SK-N-SH treated with all-trans-retinoic acid at 6 μM for 48 hours (cell line): ENCODE measurements at regions not wholly inside any gene's neighbourhood (a gene's known extent, or its start where the extent isn't known, plus 50 kb on each side); places are given as distances from the start of the nearest gene placed in this dataset.

Source experiments
- ISL1 ChIP-seq: fragments of 250-450 bp; sonication (Bioruptor Pico); IDR thresholded peaks from 2 replicates; pipeline ENCODE4 v2.1.2; 2022; ENCODE audit warnings: mild to moderate bottlenecking, moderate library complexity
- PATZ1 ChIP-seq: fragments of 250-450 bp; sonication (Bioruptor Pico); IDR thresholded peaks from 2 replicates; pipeline ENCODE4 v1.8.0; 2020; ENCODE audit warnings: mild to moderate bottlenecking, moderate library complexity, borderline replicate concordance
- PPARA ChIP-seq: fragments of 250-450 bp; sonication (Bioruptor Pico); IDR thresholded peaks from 2 replicates; pipeline ENCODE4 v1.5.0; 2020; ENCODE audit warnings: mild to moderate bottlenecking, borderline replicate concordance
- RARB ChIP-seq: fragments of 250-450 bp; sonication (Bioruptor Pico); IDR thresholded peaks from 2 replicates; pipeline ENCODE4 v1.8.0; 2021; ENCODE audit warnings: mild to moderate bottlenecking, moderate library complexity
- TCF4 ChIP-seq: fragments of 250-450 bp; sonication (Bioruptor Pico); IDR thresholded peaks from 2 replicates; pipeline ENCODE4 v1.8.0; 2021; ENCODE audit warnings: mild to moderate bottlenecking, moderate library complexity, borderline replicate concordance
- ZFP30 ChIP-seq: fragments of 450-650 bp; formaldehyde crosslinking; IDR thresholded peaks from 2 replicates; pipeline ENCODE4 v1.5.0; 2022; ENCODE audit warnings: mild to moderate bottlenecking, moderate library complexity

DNA sequence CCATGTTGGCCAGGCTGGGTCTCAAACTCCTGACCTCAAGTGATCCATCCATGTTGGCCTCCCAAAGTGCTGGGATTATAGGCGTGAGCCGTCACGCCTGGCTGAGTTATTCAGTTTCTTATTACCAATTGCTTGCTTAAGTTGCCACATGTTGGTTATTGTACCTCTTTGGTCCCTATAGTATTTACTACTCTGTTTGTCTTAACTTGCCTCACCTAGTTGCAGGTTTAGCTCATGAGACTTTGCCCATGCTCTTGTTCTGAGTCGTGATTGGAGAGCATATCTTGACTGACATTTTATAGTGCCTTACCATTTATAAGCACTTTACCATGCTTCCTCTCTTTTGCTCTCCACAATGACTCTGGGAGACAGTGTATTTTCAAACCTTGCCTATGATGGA is 134.2 kb upstream of the HDGFL1 start:
- TF ChIP-seq ZFP30 (no peak), ISL1 (CRISPR knock-in tag) (no peak), PPARA (no peak), PATZ1 (CRISPR knock-in tag) (no peak), TCF4 (no peak), RARB (CRISPR knock-in tag) (no peak)
